D721Med (cell line): ENCODE measurements at regions not wholly inside any gene's neighbourhood (a gene's known extent, or its start where the extent isn't known, plus 50 kb on each side); places are given as distances from the start of the nearest gene placed in this dataset.

Source experiments
- DNase-seq: peaks from one replicate; pipeline ENCODE4 v3.0.0; 2011; ENCODE audit warnings: low spot score; ENCODE audit not compliant: insufficient read length
- FAIRE-seq: peaks from 2 replicates; lab custom pipeline; 2011; peaks lifted over from hg19 to GRCh38; lab: Jason Lieb, UNC
- CTCF ChIP-seq: IDR thresholded peaks from 2 replicates; pipeline ENCODE4 v1.5.1; 2012; ENCODE audit warnings: mild to moderate bottlenecking, control low read depth; ENCODE audit not compliant: insufficient read depth; ENCODE audit errors: missing control alignments

GRCh38 chr2:67075056-67075455 is 322.1 kb upstream of the ETAA1 start:
- no peak for TF ChIP-seq CTCF
- no peak for DNase-seq
- no peak for FAIRE-seq

- DNase-seq = no peak
- TF ChIP-seq CTCF = no peak
- no peak for FAIRE-seq
Observed at GRCh38 chr2:67075530-67076238, 321.4 kb upstream of the ETAA1 start.

GRCh38 chr2:67076239-67076624 is 320.9 kb upstream of the ETAA1 start:
- FAIRE-seq (no peak), DNase-seq (no peak)
- no peak for TF ChIP-seq CTCF

- no peak for FAIRE-seq
- no peak for DNase-seq
- TF ChIP-seq CTCF = no peak
Observed at GRCh38 chr2:67079729-67080128, 317.4 kb upstream of the ETAA1 start.

DNA sequence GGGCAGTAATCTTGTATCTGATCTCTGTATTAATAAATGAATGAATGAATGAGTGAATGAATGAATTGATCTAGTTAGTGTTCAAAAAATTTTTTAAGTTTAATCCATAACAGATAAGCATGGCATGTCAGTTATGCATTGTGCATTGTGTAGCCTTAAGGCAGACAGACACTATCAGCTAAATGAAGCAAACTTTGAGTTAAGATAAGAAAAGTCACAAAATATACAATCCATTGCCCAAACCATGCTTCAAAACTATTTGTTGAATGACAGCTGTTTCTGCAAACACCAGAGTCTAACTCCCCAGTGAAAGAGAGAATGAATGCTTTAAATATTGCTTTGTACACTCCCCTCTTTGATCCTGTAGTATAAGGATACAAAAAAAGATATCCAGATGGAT is 314.3 kb upstream of the ETAA1 start:
- FAIRE-seq = no peak
- no peak for DNase-seq
- no peak for TF ChIP-seq CTCF

- no peak for TF ChIP-seq CTCF
- FAIRE-seq = no peak
- DNase-seq = no peak
Observed at GRCh38 chr2:67083951-67084350, 313.2 kb upstream of the ETAA1 start.

DNA sequence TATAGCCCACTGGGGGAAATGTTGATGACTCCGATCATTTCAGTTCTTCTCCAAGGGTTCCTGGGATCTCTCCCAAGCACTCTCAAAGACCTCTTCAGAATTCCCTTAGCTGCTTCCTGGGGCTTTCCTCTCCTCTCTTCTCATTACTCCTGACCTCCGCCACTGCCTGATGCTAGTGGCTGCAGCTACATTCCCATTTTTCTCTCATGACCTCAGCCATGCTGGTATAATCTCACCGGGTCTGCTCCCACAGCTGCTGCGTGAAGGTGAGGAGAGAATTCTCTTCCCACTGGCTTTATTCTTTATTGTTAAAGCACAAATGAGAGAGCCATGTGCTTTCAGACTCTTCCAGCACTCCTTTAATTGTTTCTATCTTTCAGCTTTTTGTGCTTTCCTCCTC is 312.0 kb upstream of the ETAA1 start:
- TF ChIP-seq CTCF = no peak
- DNase-seq = no peak
- FAIRE-seq = no peak
